Hepatocyte (in vitro differentiated cells): ENCODE measurements at regions not wholly inside any gene's neighbourhood (a gene's known extent, or its start where the extent isn't known, plus 50 kb on each side); places are given as distances from the start of the nearest gene placed in this dataset.

ENCODE experiments used
- EZH2 ChIP-seq: fragments of 200-600 bp; sonication (generic); IDR thresholded peaks from 2 replicates; pipeline ENCODE4 v1.6.1; 2016; ENCODE audit warnings: antibody characterized with exemption, mild to moderate bottlenecking, borderline replicate concordance
- TF ChIP-seq, protein P1 (sequence below): fragments of 200-600 bp; sonication (generic); IDR thresholded peaks from 2 replicates; pipeline ENCODE4 v1.5.1; 2016; ENCODE audit warnings: antibody characterized with exemption, mild to moderate bottlenecking; ENCODE audit not compliant: poor library complexity

DNA sequence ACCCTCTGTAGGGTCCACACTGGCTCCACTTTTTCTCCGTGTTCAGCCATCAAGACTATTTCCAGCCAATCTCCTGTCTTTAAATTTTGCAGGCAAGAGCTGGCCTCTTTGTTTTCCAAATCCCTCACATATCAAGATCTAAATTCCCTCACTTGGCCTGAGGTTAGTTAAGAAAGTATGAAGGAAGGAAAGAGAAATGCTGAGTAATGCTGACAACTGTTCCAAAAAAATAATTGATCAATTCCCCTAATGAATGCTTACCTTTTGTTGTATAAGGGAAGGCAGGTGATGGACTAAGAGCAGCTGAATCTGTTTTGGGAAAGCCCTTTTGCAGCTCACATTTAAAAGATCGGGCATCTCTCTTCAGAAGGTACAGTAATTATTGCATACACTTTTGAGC lies 105.1 kb upstream of the KCNJ16 start:
- no peak for TF ChIP-seq EZH2
- TF ChIP-seq, protein P1, sequence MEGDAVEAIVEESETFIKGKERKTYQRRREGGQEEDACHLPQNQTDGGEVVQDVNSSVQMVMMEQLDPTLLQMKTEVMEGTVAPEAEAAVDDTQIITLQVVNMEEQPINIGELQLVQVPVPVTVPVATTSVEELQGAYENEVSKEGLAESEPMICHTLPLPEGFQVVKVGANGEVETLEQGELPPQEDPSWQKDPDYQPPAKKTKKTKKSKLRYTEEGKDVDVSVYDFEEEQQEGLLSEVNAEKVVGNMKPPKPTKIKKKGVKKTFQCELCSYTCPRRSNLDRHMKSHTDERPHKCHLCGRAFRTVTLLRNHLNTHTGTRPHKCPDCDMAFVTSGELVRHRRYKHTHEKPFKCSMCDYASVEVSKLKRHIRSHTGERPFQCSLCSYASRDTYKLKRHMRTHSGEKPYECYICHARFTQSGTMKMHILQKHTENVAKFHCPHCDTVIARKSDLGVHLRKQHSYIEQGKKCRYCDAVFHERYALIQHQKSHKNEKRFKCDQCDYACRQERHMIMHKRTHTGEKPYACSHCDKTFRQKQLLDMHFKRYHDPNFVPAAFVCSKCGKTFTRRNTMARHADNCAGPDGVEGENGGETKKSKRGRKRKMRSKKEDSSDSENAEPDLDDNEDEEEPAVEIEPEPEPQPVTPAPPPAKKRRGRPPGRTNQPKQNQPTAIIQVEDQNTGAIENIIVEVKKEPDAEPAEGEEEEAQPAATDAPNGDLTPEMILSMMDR = no peak
